A549 (cell line): ENCODE measurements at regions not wholly inside any gene's neighbourhood (a gene's known extent, or its start where the extent isn't known, plus 50 kb on each side); places are given as distances from the start of the nearest gene placed in this dataset.

Source experiments
- ATAC-seq, 2 experiments: fragments of 200-7000 bp in 1 of 2; fragments of >200 bp in 1 of 2; cut with Nextera tagmentation in 1 of 2; cut with Tn5 transposase in 1 of 2; 3 replicates each; pipeline versions ENCODE4 v1.8.0 to v1.9.1; 2018 to 2020; ENCODE audit warnings: mild to moderate bottlenecking in 1 of 2, moderate library complexity in 1 of 2
- CTCF ChIA-PET: fragments of 300-600 bp; sonication (Branson Sonifier 250); formaldehyde crosslinking; extraction: SDS; loops from one replicate; lab custom pipeline; 2021; ENCODE audit warnings: antibody characterized with exemption, inconsistent platforms; lab: Yijun Ruan, JAX
- POLR2A ChIA-PET: fragments of 350-600 bp; formaldehyde crosslinking; extraction: SDS; loops from one replicate; lab custom pipeline; 2021; ENCODE audit warnings: antibody characterized with exemption, inconsistent platforms; lab: Yijun Ruan, JAX
- DNase-seq, 2 experiments: peaks; one replicate each; pipeline versions ENCODE4 v3.0.0 to v3.0.0-alpha.2; 2011 to 2016; ENCODE audit warnings: low read depth in 1 of 2, low spot score in 1 of 2
- FAIRE-seq: peaks from 2 replicates; lab custom pipeline; 2011; peaks lifted over from hg19 to GRCh38; lab: Jason Lieb, UNC
- H3K27ac ChIP-seq, 2 experiments: fragments of >200 bp; sonication (Bioruptor Twin); formaldehyde crosslinking; 3 replicates each; pipeline ENCODE4 v1.5.1; 2016 to 2017
- H3K4me1 ChIP-seq: fragments of >200 bp; sonication (Bioruptor Twin); formaldehyde crosslinking; 3 replicates; pipeline ENCODE4 v1.6.1; 2016
- H3K4me2 ChIP-seq: fragments of >200 bp; sonication (Bioruptor Twin); formaldehyde crosslinking; 3 replicates; pipeline ENCODE4 v1.6.1; 2016
- H3K4me3 ChIP-seq: fragments of >200 bp; sonication (Bioruptor Twin); formaldehyde crosslinking; 3 replicates; pipeline ENCODE4 v1.5.1; 2016
- H3K9me3 ChIP-seq: fragments of >200 bp; sonication (Bioruptor Twin); formaldehyde crosslinking; 3 replicates; pipeline ENCODE4 v1.6.1; 2016
- EHMT2 ChIP-seq: fragments of 200-600 bp; sonication (generic); IDR thresholded peaks from 2 replicates; pipeline ENCODE4 v1.6.1; 2016; ENCODE audit warnings: antibody characterized with exemption, low read depth, mild to moderate bottlenecking, moderate library complexity
- FOSB ChIP-seq: fragments of 250-450 bp; sonication (Bioruptor Pico); IDR thresholded peaks from 2 replicates; pipeline ENCODE4 v1.5.0; 2020; ENCODE audit warnings: mild to moderate bottlenecking, moderate library complexity
- FOXS1 ChIP-seq: fragments of 250-450 bp; sonication (Bioruptor Pico); IDR thresholded peaks from 2 replicates; pipeline ENCODE4 v1.5.0; 2020; ENCODE audit warnings: mild to moderate bottlenecking, moderate library complexity
- HDAC2 ChIP-seq: fragments of 200-600 bp; sonication (generic); IDR thresholded peaks from 2 replicates; pipeline ENCODE4 v1.6.1; 2016
- HOXA7 ChIP-seq: fragments of 250-450 bp; sonication (Bioruptor Pico); IDR thresholded peaks from 2 replicates; pipeline ENCODE4 v1.5.0; 2020; ENCODE audit warnings: mild to moderate bottlenecking, moderate library complexity
- HOXB5 ChIP-seq: fragments of 250-450 bp; sonication (Bioruptor Pico); IDR thresholded peaks from 2 replicates; pipeline ENCODE4 v1.5.0; 2020; ENCODE audit warnings: mild to moderate bottlenecking, moderate library complexity
- JUN ChIP-seq, 2 experiments: fragments of >200 bp; sonication (Bioruptor Twin); formaldehyde crosslinking; IDR thresholded peaks; 2 replicates in 1 of 2; 3 replicates in 1 of 2; pipeline ENCODE4 v1.6.1; 2016 to 2017
- JUNB ChIP-seq: fragments of >200 bp; sonication (Bioruptor Twin); formaldehyde crosslinking; IDR thresholded peaks from 2 replicates; pipeline ENCODE4 v1.6.1; 2016
- KDM5A ChIP-seq: fragments of 200-600 bp; sonication (generic); IDR thresholded peaks from 2 replicates; pipeline ENCODE4 v1.6.1; 2016; ENCODE audit warnings: antibody characterized with exemption, mild to moderate bottlenecking
- MAFK ChIP-seq: fragments of 450-650 bp; IDR thresholded peaks from 2 replicates; pipeline ENCODE4 v1.6.1; 2014; ENCODE audit not compliant: partially characterized antibody
- MAZ ChIP-seq: fragments of 150-350 bp; IDR thresholded peaks from 2 replicates; pipeline ENCODE4 v1.6.1; 2014; ENCODE audit warnings: antibody characterized with exemption, low read depth, low read length, borderline replicate concordance
- MYC ChIP-seq: IDR thresholded peaks from 2 replicates; pipeline ENCODE4 v1.6.1; 2012; ENCODE audit warnings: mild to moderate bottlenecking, inconsistent platforms, low read length, improper control_type of control experiment, borderline replicate concordance
- PBX3 ChIP-seq: IDR thresholded peaks from 2 replicates; pipeline ENCODE4 v1.6.1; 2012
- POLR2A ChIP-seq: IDR thresholded peaks from 2 replicates; pipeline ENCODE4 v1.6.1; 2012; ENCODE audit warnings: mild to moderate bottlenecking, low read length
- RNF2 ChIP-seq: fragments of 200-600 bp; sonication (generic); IDR thresholded peaks from 2 replicates; pipeline ENCODE4 v1.6.1; 2016; ENCODE audit warnings: low read depth, mild to moderate bottlenecking, antibody characterized with exemption, moderate library complexity, borderline replicate concordance
- TFCP2L1 ChIP-seq: fragments of 250-450 bp; sonication (Bioruptor Pico); IDR thresholded peaks from 2 replicates; pipeline ENCODE4 v1.5.0; 2021; ENCODE audit warnings: mild to moderate bottlenecking
- ZC3H11A ChIP-seq: fragments of 450-650 bp; IDR thresholded peaks from 2 replicates; pipeline ENCODE4 v1.6.1; 2014; ENCODE audit warnings: antibody characterized with exemption, mild to moderate bottlenecking
- WGBS: methylation state at CpG from one replicate; pipeline ENCODE4 v1.1.6; 2017; ENCODE audit errors: missing lambda C conversion rate; 5-methylcytosine and 5-hydroxymethylcytosine counted together
- TF ChIP-seq, protein P1 (sequence below): IDR thresholded peaks from 2 replicates; pipeline ENCODE4 v1.6.1; 2012
- TF ChIP-seq, protein P2 (sequence below): fragments of 250-450 bp; sonication (Bioruptor Pico); IDR thresholded peaks from 2 replicates; pipeline ENCODE4 v1.5.0; 2020; ENCODE audit warnings: low read depth, mild to moderate bottlenecking, moderate library complexity
- TF ChIP-seq, protein P3 (sequence below): fragments of >200 bp; sonication (Bioruptor Twin); formaldehyde crosslinking; IDR thresholded peaks from 3 replicates; pipeline ENCODE4 v1.6.1; 2016
- TF ChIP-seq, protein P4 (sequence below): fragments of 250-450 bp; sonication (Bioruptor Pico); IDR thresholded peaks from 2 replicates; pipeline ENCODE4 v1.5.0; 2021; ENCODE audit warnings: mild to moderate bottlenecking, moderate library complexity, borderline replicate concordance

- ChIA-PET POLR2A (no interaction called here), CTCF (no interaction called here)
- WGBS = 57% methylated on average over 4 of the region's 10 CpGs
- TF ChIP-seq FOSB (CRISPR knock-in tag) = no peak
- TF ChIP-seq, protein P1, sequence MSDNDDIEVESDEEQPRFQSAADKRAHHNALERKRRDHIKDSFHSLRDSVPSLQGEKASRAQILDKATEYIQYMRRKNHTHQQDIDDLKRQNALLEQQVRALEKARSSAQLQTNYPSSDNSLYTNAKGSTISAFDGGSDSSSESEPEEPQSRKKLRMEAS = no peak
- TF ChIP-seq, protein P2, sequence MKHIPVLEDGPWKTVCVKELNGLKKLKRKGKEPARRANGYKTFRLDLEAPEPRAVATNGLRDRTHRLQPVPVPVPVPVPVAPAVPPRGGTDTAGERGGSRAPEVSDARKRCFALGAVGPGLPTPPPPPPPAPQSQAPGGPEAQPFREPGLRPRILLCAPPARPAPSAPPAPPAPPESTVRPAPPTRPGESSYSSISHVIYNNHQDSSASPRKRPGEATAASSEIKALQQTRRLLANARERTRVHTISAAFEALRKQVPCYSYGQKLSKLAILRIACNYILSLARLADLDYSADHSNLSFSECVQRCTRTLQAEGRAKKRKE = no peak
- TF ChIP-seq MYC = no peak
- TF ChIP-seq EHMT2 = no peak
- Histone ChIP-seq H3K4me2 (no peak overlapping the region), H3K4me3 (no peak overlapping the region), H3K9me3 (peaks cover 4% of the 10 kb centered on the region; the same call in 1 of the 3 replicates), H3K4me1 (no peaks in the 10 kb centered on the region), H3K27ac (no peak overlapping the region)
- FAIRE-seq (no peak), DNase-seq (no peak), ATAC-seq (no peak; a peak in 1 of 6 replicates)
Observed at GRCh38 chr21:39061766-39062165, 121.5 kb downstream of the PSMG1 start.

GRCh38 chr21:39060485-39061083 lies 122.7 kb downstream of the PSMG1 start:
- no peak overlapping the region for H3K27ac ChIP-seq
- H3K9me3 ChIP-seq = peaks cover 4% of the 10 kb centered on the region; the same call in 1 of the 3 replicates
- no peaks in the 10 kb centered on the region for H3K4me1 ChIP-seq
- TF ChIP-seq, protein P3, sequence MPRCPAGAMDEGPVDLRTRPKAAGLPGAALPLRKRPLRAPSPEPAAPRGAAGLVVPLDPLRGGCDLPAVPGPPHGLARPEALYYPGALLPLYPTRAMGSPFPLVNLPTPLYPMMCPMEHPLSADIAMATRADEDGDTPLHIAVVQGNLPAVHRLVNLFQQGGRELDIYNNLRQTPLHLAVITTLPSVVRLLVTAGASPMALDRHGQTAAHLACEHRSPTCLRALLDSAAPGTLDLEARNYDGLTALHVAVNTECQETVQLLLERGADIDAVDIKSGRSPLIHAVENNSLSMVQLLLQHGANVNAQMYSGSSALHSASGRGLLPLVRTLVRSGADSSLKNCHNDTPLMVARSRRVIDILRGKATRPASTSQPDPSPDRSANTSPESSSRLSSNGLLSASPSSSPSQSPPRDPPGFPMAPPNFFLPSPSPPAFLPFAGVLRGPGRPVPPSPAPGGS = no peak
- TF ChIP-seq MYC (no peak), ZC3H11A (no peak), TFCP2L1 (CRISPR knock-in tag) (no peak), POLR2A (no peak), JUNB (no peak), KDM5A (no peak), PBX3 (no peak), HOXB5 (CRISPR knock-in tag) (no peak), MAZ (no peak), JUN (IDR thresholded peaks at IDR 0.05) (no peak), FOSB (CRISPR knock-in tag) (no peak), HOXA7 (no peak), MAFK (no peak), FOXS1 (no peak), HDAC2 (no peak), RNF2 (no peak)
- TF ChIP-seq, protein P4, sequence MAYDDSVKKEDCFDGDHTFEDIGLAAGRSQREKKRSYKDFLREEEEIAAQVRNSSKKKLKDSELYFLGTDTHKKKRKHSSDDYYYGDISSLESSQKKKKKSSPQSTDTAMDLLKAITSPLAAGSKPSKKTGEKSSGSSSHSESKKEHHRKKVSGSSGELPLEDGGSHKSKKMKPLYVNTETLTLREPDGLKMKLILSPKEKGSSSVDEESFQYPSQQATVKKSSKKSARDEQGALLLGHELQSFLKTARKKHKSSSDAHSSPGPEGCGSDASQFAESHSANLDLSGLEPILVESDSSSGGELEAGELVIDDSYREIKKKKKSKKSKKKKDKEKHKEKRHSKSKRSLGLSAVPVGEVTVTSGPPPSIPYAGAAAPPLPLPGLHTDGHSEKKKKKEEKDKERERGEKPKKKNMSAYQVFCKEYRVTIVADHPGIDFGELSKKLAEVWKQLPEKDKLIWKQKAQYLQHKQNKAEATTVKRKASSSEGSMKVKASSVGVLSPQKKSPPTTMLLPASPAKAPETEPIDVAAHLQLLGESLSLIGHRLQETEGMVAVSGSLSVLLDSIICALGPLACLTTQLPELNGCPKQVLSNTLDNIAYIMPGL (CRISPR knock-in tag) = no peak
- CTCF ChIA-PET = no interaction called here
- H3K4me2 ChIP-seq = no peak overlapping the region
- FAIRE-seq (no peak), ATAC-seq (no peak), DNase-seq (no peak)
- 59% methylated on average over 7 of the region's 9 CpGs for WGBS
- POLR2A ChIA-PET = no interaction called here
- H3K4me3 ChIP-seq = no peak overlapping the region
